H1 (cell line): ENCODE measurements at regions not wholly inside any gene's neighbourhood (a gene's known extent, or its start where the extent isn't known, plus 50 kb on each side); places are given as distances from the start of the nearest gene placed in this dataset.

Source experiments
- CTCF ChIA-PET: fragments of 300-600 bp; sonication (Branson Sonifier 250); formaldehyde crosslinking; loops from one replicate; lab custom pipeline; 2021; ENCODE audit not compliant: partially characterized antibody; lab: Charles Lee
- POLR2A ChIA-PET: fragments of 300-600 bp; sonication (Branson Sonifier 250); formaldehyde crosslinking; loops from one replicate; lab custom pipeline; 2021; ENCODE audit warnings: inconsistent platforms; ENCODE audit not compliant: partially characterized antibody; lab: Charles Lee
- DNase-seq, 2 experiments: peaks; one replicate each; pipeline versions ENCODE4 v3.0.0 to v3.0.0-alpha.2; 2010 to 2022; ENCODE audit warnings: low spot score in 2 of 2, low read depth in 1 of 2, mixed read lengths in 1 of 2
- FAIRE-seq: peaks from 2 replicates; lab custom pipeline; 2011; peaks lifted over from hg19 to GRCh38; lab: Jason Lieb, UNC
- H2AFZ ChIP-seq: 2 replicates; pipeline ENCODE4 v1.8.1; 2012; ENCODE audit warnings: low read length, inconsistent platforms
- H2AK5ac ChIP-seq: 2 replicates; pipeline ENCODE4 v1.6.1; 2013; ENCODE audit warnings: low read depth, low read length
- H2BK120ac ChIP-seq: replicated peaks from 2 replicates; pipeline ENCODE3; 2013; ENCODE audit warnings: low read depth, low read length, inconsistent platforms
- H2BK12ac ChIP-seq: 2 replicates; pipeline ENCODE4 v1.6.1; 2013; ENCODE audit warnings: low read depth, low read length
- H2BK15ac ChIP-seq: 2 replicates; pipeline ENCODE4 v1.6.1; 2013; ENCODE audit warnings: low read length
- H2BK20ac ChIP-seq: 2 replicates; pipeline ENCODE4 v1.6.1; 2013; ENCODE audit warnings: low read length
- H2BK5ac ChIP-seq: 2 replicates; pipeline ENCODE4 v1.6.1; 2013; ENCODE audit warnings: low read depth, low read length
- H3K14ac ChIP-seq: 2 replicates; pipeline ENCODE4 v1.6.1; 2013; ENCODE audit warnings: inconsistent platforms; ENCODE audit not compliant: insufficient read length
- H3K18ac ChIP-seq: 2 replicates; pipeline ENCODE4 v1.6.1; 2013; ENCODE audit warnings: low read length; ENCODE audit errors: extremely low read depth
- H3K23ac ChIP-seq: 2 replicates; pipeline ENCODE4 v1.6.1; 2013; ENCODE audit warnings: inconsistent platforms; ENCODE audit not compliant: insufficient read length
- H3K23me2 ChIP-seq: 2 replicates; pipeline ENCODE4 v1.6.1; 2013; ENCODE audit warnings: low read depth, low read length
- H3K27ac ChIP-seq: 2 replicates; pipeline ENCODE4 v1.6.1; 2011; ENCODE audit warnings: low read depth, low read length, inconsistent platforms
- H3K27me3 ChIP-seq, 4 experiments: replicated peaks in 1 of 4; 1 replicate in 1 of 4; 2 replicates in 3 of 4; pipeline versions ENCODE4 v1.6.1 to v1.8.1; 2011 to 2013; ENCODE audit warnings: low read length in 3 of 4, mild to moderate bottlenecking in 3 of 4, inconsistent platforms in 2 of 4, mixed read lengths in 2 of 4, moderate library complexity in 1 of 4; ENCODE audit not compliant: control insufficient read depth in 3 of 4, insufficient read depth in 3 of 4; ENCODE audit errors: extremely low read depth in 1 of 4
- H3K36me3 ChIP-seq, 4 experiments: 2 replicates each; pipeline versions ENCODE4 v1.6.1 to v1.8.1; 2011 to 2013; ENCODE audit warnings: mild to moderate bottlenecking in 4 of 4, low read length in 3 of 4, moderate library complexity in 2 of 4, control low read depth in 1 of 4, inconsistent platforms in 1 of 4; ENCODE audit not compliant: insufficient read depth in 4 of 4, control insufficient read depth in 2 of 4
- H3K4ac ChIP-seq: replicated peaks from 2 replicates; pipeline ENCODE3; 2013; ENCODE audit warnings: low read length, low read depth, mixed read lengths, inconsistent platforms; ENCODE audit not compliant: insufficient read length
- H3K4me1 ChIP-seq, 4 experiments: replicated peaks in 1 of 4; 1 replicate in 1 of 4; 2 replicates in 3 of 4; pipeline versions ENCODE4 v1.6.1 to v1.8.1; 2011 to 2013; ENCODE audit warnings: low read length in 3 of 4, inconsistent platforms in 2 of 4, mixed read lengths in 1 of 4; ENCODE audit not compliant: insufficient read depth in 4 of 4, control insufficient read depth in 3 of 4
- H3K4me2 ChIP-seq, 2 experiments: 2 replicates each; pipeline versions ENCODE4 v1.6.1 to v1.8.1; 2011 to 2013; ENCODE audit warnings: low read depth in 2 of 2, low read length in 2 of 2, control low read depth in 1 of 2, inconsistent platforms in 1 of 2, mild to moderate bottlenecking in 1 of 2; ENCODE audit not compliant: insufficient read depth in 1 of 2
- H3K4me3 ChIP-seq, 4 experiments: fragments of 200-600, 300-600 bp in 1 of 4; sonication (generic), shearing (Covaris generic), sonication (Bioruptor Twin) in 1 of 4; 2 replicates each; pipeline versions ENCODE4 v1.5.1 to v1.8.1; 2011 to 2016; ENCODE audit warnings: low read length in 4 of 4, low read depth in 3 of 4, control low read depth in 2 of 4, inconsistent platforms in 2 of 4, mild to moderate bottlenecking in 2 of 4, mixed read lengths in 1 of 4, moderate library complexity in 1 of 4; ENCODE audit not compliant: insufficient read depth in 2 of 4; ENCODE audit errors: extremely low read depth in 1 of 4
- H3K56ac ChIP-seq: replicated peaks from 2 replicates; pipeline ENCODE3; 2013; ENCODE audit warnings: low read depth, mild to moderate bottlenecking, mixed read lengths, low read length, inconsistent platforms; ENCODE audit not compliant: insufficient read length
- H3K79me1 ChIP-seq: 2 replicates; pipeline ENCODE4 v1.6.1; 2013; ENCODE audit warnings: low read depth, low read length, control low read depth
- H3K79me2 ChIP-seq, 2 experiments: 2 replicates each; pipeline versions ENCODE4 v1.6.1 to v1.8.1; 2012 to 2013; ENCODE audit warnings: low read length in 2 of 2, mild to moderate bottlenecking in 2 of 2, inconsistent platforms in 1 of 2; ENCODE audit not compliant: insufficient read depth in 2 of 2, control insufficient read depth in 1 of 2
- H3K9ac ChIP-seq, 4 experiments: replicated peaks in 1 of 4; 1 replicate in 1 of 4; 2 replicates in 3 of 4; pipeline versions ENCODE4 v1.6.1 to v1.8.1; 2011 to 2013; ENCODE audit warnings: low read depth in 3 of 4, low read length in 3 of 4, control low read depth in 2 of 4, mild to moderate bottlenecking in 2 of 4, moderate library complexity in 2 of 4, inconsistent platforms in 1 of 4; ENCODE audit errors: extremely low read depth in 1 of 4
- H3K9me3 ChIP-seq, 2 experiments: 2 replicates each; pipeline versions ENCODE4 v1.6.1 to v1.8.1; 2012 to 2013; ENCODE audit warnings: mild to moderate bottlenecking in 2 of 2, moderate library complexity in 2 of 2, control low read depth in 1 of 2, inconsistent platforms in 1 of 2, low read depth in 1 of 2, low read length in 1 of 2, mixed read lengths in 1 of 2; ENCODE audit not compliant: insufficient read depth in 2 of 2
- H4K20me1 ChIP-seq, 2 experiments: replicated peaks in 1 of 2; 2 replicates each; pipeline versions ENCODE3 to v1.8.1; 2011 to 2013; ENCODE audit warnings: inconsistent platforms in 2 of 2, low read length in 2 of 2, mild to moderate bottlenecking in 1 of 2; ENCODE audit not compliant: insufficient read depth in 2 of 2, control insufficient read depth in 1 of 2
- H4K5ac ChIP-seq: 2 replicates; pipeline ENCODE4 v1.6.1; 2013; ENCODE audit warnings: low read length, low read depth, mixed read lengths, inconsistent platforms; ENCODE audit not compliant: insufficient read length
- H4K8ac ChIP-seq: 2 replicates; pipeline ENCODE4 v1.8.0; 2013; ENCODE audit warnings: mild to moderate bottlenecking, moderate library complexity, low read length, inconsistent platforms; ENCODE audit not compliant: insufficient read depth; ENCODE audit errors: extremely low read depth
- H4K91ac ChIP-seq: replicated peaks from 2 replicates; pipeline ENCODE3; 2013; ENCODE audit warnings: low read length, mixed read lengths, inconsistent platforms; ENCODE audit not compliant: insufficient read length
- JUND ChIP-seq: IDR thresholded peaks from 2 replicates; pipeline ENCODE4 v1.6.1; 2011; ENCODE audit warnings: mild to moderate bottlenecking, improper control_type of control experiment, low read length
- NRF1 ChIP-seq: IDR thresholded peaks from 2 replicates; pipeline ENCODE4 v1.6.1; 2011; ENCODE audit warnings: mild to moderate bottlenecking, low read depth, low read length, improper control_type of control experiment
- SP2 ChIP-seq: IDR thresholded peaks from 2 replicates; pipeline ENCODE4 v1.6.1; 2012; ENCODE audit warnings: mild to moderate bottlenecking, low read length, inconsistent platforms
- YY1 ChIP-seq: IDR thresholded peaks from 2 replicates; pipeline ENCODE4 v1.6.1; 2011; ENCODE audit warnings: low read depth, mild to moderate bottlenecking, low read length

GRCh38 chr4:84317513-84317912 is 181.6 kb downstream of the NKX6-1 start:
- Histone ChIP-seq H3K27ac (no peak overlapping the region), H2AFZ (no peak overlapping the region; the same call in 1 of the 2 replicates), H3K9ac (no peak overlapping the region), H2BK5ac (no peak overlapping the region), H3K18ac (no peak overlapping the region), H2BK20ac (no peak overlapping the region), H4K5ac (no peak overlapping the region), H3K79me2 (no peaks in the 10 kb centered on the region), H3K27me3 (no peaks in the 10 kb centered on the region), H3K4me3 (no peak overlapping the region), H3K9me3 (no peaks in the 10 kb centered on the region), H2BK15ac (no peak overlapping the region), H4K20me1 (no peaks in the 10 kb centered on the region), H3K4me2 (no peak overlapping the region), H3K14ac (no peak overlapping the region), H3K36me3 (no peaks in the 10 kb centered on the region), H3K79me1 (no peaks in the 10 kb centered on the region), H3K56ac (no peak overlapping the region), H3K23me2 (no peaks in the 10 kb centered on the region), H4K91ac (no peak overlapping the region), H4K8ac (no peak overlapping the region), H2BK12ac (no peak overlapping the region), H2BK120ac (no peak overlapping the region), H3K23ac (no peak overlapping the region), H3K4ac (no peak overlapping the region), H2AK5ac (no peak overlapping the region), H3K4me1 (no peaks in the 10 kb centered on the region)
- ChIA-PET POLR2A (interaction anchor here (1.5 kb wide), 1 partner anchor 10 kb away, joined by 3 read pairs; no protein-coding TSS in a partner anchor), CTCF (interaction anchor here (0.9 to 1.3 kb wide), 3 partner anchors 8 to 134 kb away, joined by 3 read pairs; no protein-coding TSS in a partner anchor)
- DNase-seq (no peak), FAIRE-seq (no peak)
- no peak for TF ChIP-seq SP2
- no peak for TF ChIP-seq NRF1
- no peak for TF ChIP-seq JUND
- TF ChIP-seq YY1: no peak
